PC-9 (cell line): ENCODE measurements at regions not wholly inside any gene's neighbourhood (a gene's known extent, or its start where the extent isn't known, plus 50 kb on each side); places are given as distances from the start of the nearest gene placed in this dataset.
"Not testable (repeated sequence)": the region's sequence is repeated elsewhere in the genome, so short reads cannot be mapped to it uniquely, and the experiment has no call there.

ENCODE experiments used
- BruUV-seq: library from RNA; stranded (reverse); fragments of 400-500 nt; replicated peaks from 2 replicates; lab custom pipeline; 2021; lab: Mats Ljungman, UMichigan
- CTCF ChIA-PET: fragments of 300-600 bp; sonication (Branson Sonifier 250); formaldehyde crosslinking; loops from one replicate; lab custom pipeline; 2022; ENCODE audit warnings: antibody characterized with exemption; lab: Charles Lee
- POLR2A ChIA-PET: fragments of 300-600 bp; sonication (Branson Sonifier 250); formaldehyde crosslinking; loops from one replicate; lab custom pipeline; 2022; ENCODE audit warnings: antibody characterized with exemption; ENCODE audit not compliant: unreplicated experiment; lab: Charles Lee
- DNase-seq, 2 experiments: peaks; one replicate each; pipeline versions ENCODE4 v3.0.0 to v3.0.0-alpha.2; 2015 to 2022; ENCODE audit warnings: mixed read lengths in 1 of 2
- H2AFZ ChIP-seq: fragments of 200-600 bp; sonication (generic); 2 replicates; pipeline ENCODE4 v1.8.1; 2017; ENCODE audit warnings: antibody characterized with exemption
- H3F3A ChIP-seq: fragments of 200-600 bp; sonication (generic); 2 replicates; pipeline ENCODE4 v1.8.1; 2017; ENCODE audit warnings: antibody characterized with exemption, mild to moderate bottlenecking, low read depth; ENCODE audit not compliant: insufficient read depth
- H3K27ac ChIP-seq: fragments of 200-600 bp; sonication (generic); 2 replicates; pipeline ENCODE4 v1.6.1; 2016; ENCODE audit warnings: mixed run types
- H3K27me3 ChIP-seq: fragments of 200-600 bp; sonication (generic); 2 replicates; pipeline ENCODE4 v1.6.1; 2016; ENCODE audit warnings: low read depth, mixed run types; ENCODE audit not compliant: insufficient read depth
- H3K36me3 ChIP-seq: fragments of 200-600 bp; sonication (generic); 2 replicates; pipeline ENCODE4 v1.6.1; 2016; ENCODE audit warnings: low read depth, mixed run types
- H3K4me1 ChIP-seq: fragments of 200-600 bp; sonication (generic); replicated peaks from 2 replicates; pipeline ENCODE4 v1.6.1; 2016; ENCODE audit warnings: mixed run types; ENCODE audit not compliant: insufficient read depth
- H3K4me2 ChIP-seq: fragments of 200-600 bp; sonication (generic); 2 replicates; pipeline ENCODE4 v1.6.1; 2017; ENCODE audit warnings: mixed run types
- H3K4me3 ChIP-seq: fragments of 200-600 bp; sonication (generic); 2 replicates; pipeline ENCODE4 v1.6.1; 2016; ENCODE audit warnings: mixed run types
- H3K79me2 ChIP-seq: fragments of 200-600 bp; sonication (generic); 2 replicates; pipeline ENCODE4 v1.6.1; 2017; ENCODE audit warnings: low read depth, mixed run types
- H3K9me2 ChIP-seq: fragments of 200-600 bp; sonication (generic); 2 replicates; pipeline ENCODE4 v1.8.1; 2017; ENCODE audit warnings: mild to moderate bottlenecking; ENCODE audit not compliant: insufficient read depth
- H3K9me3 ChIP-seq: fragments of 200-600 bp; sonication (generic); 2 replicates; pipeline ENCODE4 v1.8.1; 2016; ENCODE audit warnings: low read depth; ENCODE audit not compliant: insufficient read depth
- H4K20me1 ChIP-seq: fragments of 200-600 bp; sonication (generic); 2 replicates; pipeline ENCODE4 v1.8.1; 2017; ENCODE audit not compliant: insufficient read depth
- EZH2 ChIP-seq: fragments of 200-600 bp; sonication (generic); IDR thresholded peaks from 2 replicates; pipeline ENCODE4 v1.8.0; 2017; ENCODE audit warnings: antibody characterized with exemption, low read depth
- intact Hi-C: fragments of 100-400 bp; cut with micrococcal nuclease; formaldehyde crosslinking; loops from one replicate; pipeline ENCODE4 v1.10.0; 2022; ENCODE audit not compliant: unreplicated experiment
- TF ChIP-seq, protein P1 (sequence below): fragments of 200-600 bp; sonication (generic); conservative IDR thresholded peaks from 2 replicates; pipeline ENCODE4 v1.6.1; 2017; ENCODE audit warnings: mixed run types, antibody characterized with exemption, mild to moderate bottlenecking, moderate library complexity

- Histone ChIP-seq H3K27me3 (no peaks in the 10 kb centered on the region), H3K9me2 (no peaks in the 10 kb centered on the region), H3K79me2 (no peaks in the 10 kb centered on the region), H4K20me1 (no peaks in the 10 kb centered on the region), H3K9me3 (no peaks in the 10 kb centered on the region), H3F3A (no peaks in the 10 kb centered on the region), H3K4me1 (no peaks in the 10 kb centered on the region), H3K36me3 (no peaks in the 10 kb centered on the region), H2AFZ (no peak overlapping the region), H3K27ac (no peak overlapping the region), H3K4me2 (no peak overlapping the region), H3K4me3 (no peak overlapping the region)
- ChIA-PET POLR2A (interaction anchor here (0.5 to 0.7 kb wide), 2 partner anchors 11 to 324 kb away, joined by 4 to 7 read pairs; no protein-coding TSS in a partner anchor), CTCF (no interaction called here)
- no peak for DNase-seq
- TF ChIP-seq EZH2: no peak
- TF ChIP-seq, protein P1, sequence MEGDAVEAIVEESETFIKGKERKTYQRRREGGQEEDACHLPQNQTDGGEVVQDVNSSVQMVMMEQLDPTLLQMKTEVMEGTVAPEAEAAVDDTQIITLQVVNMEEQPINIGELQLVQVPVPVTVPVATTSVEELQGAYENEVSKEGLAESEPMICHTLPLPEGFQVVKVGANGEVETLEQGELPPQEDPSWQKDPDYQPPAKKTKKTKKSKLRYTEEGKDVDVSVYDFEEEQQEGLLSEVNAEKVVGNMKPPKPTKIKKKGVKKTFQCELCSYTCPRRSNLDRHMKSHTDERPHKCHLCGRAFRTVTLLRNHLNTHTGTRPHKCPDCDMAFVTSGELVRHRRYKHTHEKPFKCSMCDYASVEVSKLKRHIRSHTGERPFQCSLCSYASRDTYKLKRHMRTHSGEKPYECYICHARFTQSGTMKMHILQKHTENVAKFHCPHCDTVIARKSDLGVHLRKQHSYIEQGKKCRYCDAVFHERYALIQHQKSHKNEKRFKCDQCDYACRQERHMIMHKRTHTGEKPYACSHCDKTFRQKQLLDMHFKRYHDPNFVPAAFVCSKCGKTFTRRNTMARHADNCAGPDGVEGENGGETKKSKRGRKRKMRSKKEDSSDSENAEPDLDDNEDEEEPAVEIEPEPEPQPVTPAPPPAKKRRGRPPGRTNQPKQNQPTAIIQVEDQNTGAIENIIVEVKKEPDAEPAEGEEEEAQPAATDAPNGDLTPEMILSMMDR: no peak
- no TSS peak for BruUV-seq
- intact Hi-C loops: no loop called here
These were observed 64.1 kb upstream of the MMS22L start for GRCh38 chr6:97347111-97347510.

DNA sequence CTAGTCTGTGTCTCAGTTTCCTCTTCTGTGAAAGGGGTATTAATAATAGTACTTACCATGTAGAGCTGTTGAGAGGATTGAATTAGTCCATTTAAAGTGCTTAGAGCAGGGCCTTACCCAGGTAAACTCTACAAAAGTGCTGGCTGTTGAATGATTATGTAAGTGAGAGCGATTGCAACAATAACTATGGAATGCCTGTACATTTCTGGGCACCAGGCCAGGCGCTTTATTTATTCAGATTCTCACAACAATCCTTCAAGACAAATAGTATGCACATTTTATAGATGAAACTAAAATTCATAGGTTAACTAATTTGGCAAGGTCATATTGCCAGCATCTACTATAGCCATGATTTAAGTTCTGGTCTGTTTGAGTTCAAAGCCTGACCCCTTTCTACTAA is 78.3 kb upstream of the MMS22L start:
- Histone ChIP-seq H3F3A (no peaks in the 10 kb centered on the region), H3K4me2 (no peak overlapping the region), H2AFZ (no peak overlapping the region), H3K4me3 (no peak overlapping the region), H3K9me3 (no peaks in the 10 kb centered on the region), H3K27ac (no peak overlapping the region), H3K79me2 (no peaks in the 10 kb centered on the region), H4K20me1 (no peaks in the 10 kb centered on the region), H3K27me3 (no peaks in the 10 kb centered on the region), H3K36me3 (no peaks in the 10 kb centered on the region), H3K4me1 (no peaks in the 10 kb centered on the region), H3K9me2 (no peaks in the 10 kb centered on the region)
- ChIA-PET CTCF (no interaction called here), POLR2A (no interaction called here)
- TF ChIP-seq, protein P1: no peak
- no TSS peak for BruUV-seq
- intact Hi-C loops: no loop called here
- DNase-seq: peak in 1 of 2 experiments; percentile 53

DNA sequence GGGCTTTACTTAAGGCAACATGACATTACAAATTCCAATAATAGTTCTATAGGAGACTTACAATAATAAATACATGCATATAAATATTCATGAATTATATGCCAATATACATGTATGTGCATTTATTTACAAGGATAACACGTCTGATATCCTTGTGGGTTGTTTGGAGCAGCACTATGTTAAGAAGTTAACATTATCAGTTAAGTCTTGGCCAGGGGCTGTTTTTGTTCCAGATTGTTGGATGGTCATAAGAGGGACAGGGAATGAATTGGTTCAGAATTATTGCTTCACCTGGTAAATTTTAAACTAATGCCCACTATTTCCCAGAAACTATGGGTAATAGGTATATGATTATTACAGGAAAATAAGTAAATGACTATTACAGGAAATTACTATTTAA is 81.3 kb upstream of the MMS22L start:
- intact Hi-C loops: no loop called here
- ChIA-PET CTCF (no interaction called here), POLR2A (no interaction called here)
- Histone ChIP-seq H2AFZ (no peak overlapping the region), H3K9me3 (no peaks in the 10 kb centered on the region), H3K4me2 (no peak overlapping the region), H3K27me3 (no peaks in the 10 kb centered on the region), H4K20me1 (no peaks in the 10 kb centered on the region), H3K79me2 (no peaks in the 10 kb centered on the region), H3K9me2 (no peaks in the 10 kb centered on the region), H3K4me3 (no peak overlapping the region), H3K27ac (no peak overlapping the region), H3F3A (no peaks in the 10 kb centered on the region), H3K36me3 (no peaks in the 10 kb centered on the region), H3K4me1 (no peaks in the 10 kb centered on the region)
- BruUV-seq: no TSS peak
- DNase-seq: no peak
- TF ChIP-seq EZH2: no peak
- TF ChIP-seq, protein P1: no peak

DNA sequence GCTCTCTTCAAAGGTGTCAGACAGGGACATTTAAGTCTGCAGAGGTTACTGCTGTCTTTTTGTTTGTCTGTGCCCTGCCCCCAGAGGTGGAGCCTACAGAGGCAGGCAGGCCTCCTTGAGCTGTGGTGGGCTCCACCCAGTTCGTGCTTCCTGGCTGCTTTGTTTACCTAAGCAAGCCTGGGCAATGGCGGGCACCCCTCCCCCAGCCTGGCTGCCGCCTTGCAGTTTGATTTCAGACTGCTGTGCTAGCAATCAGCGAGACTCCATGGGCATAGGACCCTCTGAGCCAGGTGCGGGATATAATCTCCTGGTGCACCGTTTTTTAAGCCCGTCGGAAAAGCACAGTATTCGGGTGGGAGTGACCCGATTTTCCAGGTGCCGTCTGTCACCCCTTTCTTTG is 99.1 kb upstream of the MMS22L start:
- H3K79me2 ChIP-seq, BruUV-seq, H3K4me1 ChIP-seq, H3K27ac ChIP-seq, CTCF ChIA-PET, H3F3A ChIP-seq, intact Hi-C loops, H3K9me2 ChIP-seq, POLR2A ChIA-PET, H3K27me3 ChIP-seq, H3K9me3 ChIP-seq, H4K20me1 ChIP-seq, H3K36me3 ChIP-seq: not testable (repeated sequence)
- Histone ChIP-seq H2AFZ (peak overlapping the region; percentile 73), H3K4me2 (peak overlapping the region; percentile 49), H3K4me3 (peak overlapping the region; percentile 31; the same call in 1 of the 2 replicates)
- DNase-seq: peak in 1 of 2 experiments; percentile 28
